NOMO-1 treated with DMSO at 0.1 percent for 48 hours (cell line): ENCODE measurements at regions not wholly inside any gene's neighbourhood (a gene's known extent, or its start where the extent isn't known, plus 50 kb on each side); places are given as distances from the start of the nearest gene placed in this dataset.
"Not testable (repeated sequence)": the region's sequence is repeated elsewhere in the genome, so short reads cannot be mapped to it uniquely, and the experiment has no call there.

Experiments
- DNase-seq: peaks from one replicate; lab custom pipeline; 2025; ENCODE audit not compliant: unreplicated experiment; lab: John Stamatoyannopoulos, UW

GRCh38 chr22:25281675-25282345 is 62.4 kb downstream of the CRYBB2 start:
- peak; percentile 12 for DNase-seq

- DNase-seq = no peak
Observed at GRCh38 chr22:25282346-25282670, 62.9 kb downstream of the CRYBB2 start.

GRCh38 chr22:25282671-25283561 is 63.5 kb downstream of the CRYBB2 start:
- DNase-seq = no peak

GRCh38 chr22:25288481-25288880 is 69.0 kb downstream of the CRYBB2 start:
- DNase-seq = peak; percentile 3

- not testable (repeated sequence) for DNase-seq
Observed at GRCh38 chr22:25301912-25302311, 82.5 kb downstream of the CRYBB2 start.

- not testable (repeated sequence) for DNase-seq
Observed at GRCh38 chr22:25309586-25309985, 90.1 kb downstream of the CRYBB2 start.

GRCh38 chr22:25311924-25312323 is 92.5 kb downstream of the CRYBB2 start:
- not testable (repeated sequence) for DNase-seq

- no peak for DNase-seq
Observed at GRCh38 chr22:25318081-25318823, 98.8 kb downstream of the CRYBB2 start.

- no peak for DNase-seq
Observed at GRCh38 chr22:25327018-25327755, 107.7 kb downstream of the CRYBB2 start.

GRCh38 chr22:25331050-25331449 is 111.6 kb downstream of the CRYBB2 start:
- DNase-seq = no peak

GRCh38 chr22:25331911-25332310 is 112.5 kb downstream of the CRYBB2 start:
- not testable (repeated sequence) for DNase-seq

GRCh38 chr22:25332386-25332785 is 112.9 kb downstream of the CRYBB2 start:
- DNase-seq = no peak

- peak; percentile 40 for DNase-seq
Observed at GRCh38 chr22:25334162-25334490, 114.7 kb downstream of the CRYBB2 start.

GRCh38 chr22:25334631-25335030 is 115.2 kb downstream of the CRYBB2 start:
- DNase-seq = not testable (repeated sequence)

GRCh38 chr22:25335276-25335675 is 115.8 kb downstream of the CRYBB2 start:
- not testable (repeated sequence) for DNase-seq

- not testable (repeated sequence) for DNase-seq
Observed at GRCh38 chr22:25340536-25340935, 121.1 kb downstream of the CRYBB2 start.

GRCh38 chr22:25344366-25344765 is 124.9 kb downstream of the CRYBB2 start:
- DNase-seq = not testable (repeated sequence)

- no peak for DNase-seq
Observed at GRCh38 chr22:25346859-25347751, 127.7 kb downstream of the CRYBB2 start.

GRCh38 chr22:25347752-25348102 is 128.3 kb downstream of the CRYBB2 start:
- DNase-seq = no peak

GRCh38 chr22:25348391-25348790 is 129.0 kb downstream of the CRYBB2 start:
- no peak for DNase-seq
